Activated CD4-positive, alpha-beta T cell treated with anti-CD3 and anti-CD28 coated beads, Interleukin-2, Interleukin-4, amounts not matched to agents 100 ng/mL and 50 ng/mL, durations not matched to agents 16 hours and 8 hours (primary cell): ENCODE measurements at regions not wholly inside any gene's neighbourhood (a gene's known extent, or its start where the extent isn't known, plus 50 kb on each side); places are given as distances from the start of the nearest gene placed in this dataset.
"Not testable (repeated sequence)": the region's sequence is repeated elsewhere in the genome, so short reads cannot be mapped to it uniquely, and the experiment has no call there.

Source experiments
- DNase-seq: peaks from one replicate; pipeline ENCODE4 v3.0.0-alpha.2; 2020; ENCODE audit warnings: low spot score

GRCh38 chr7:68550635-68551034 lies 1047.6 kb upstream of the AUTS2 start:
- DNase-seq, result no peak

- DNase-seq, result no peak
These were observed 1041.7 kb upstream of the AUTS2 start for GRCh38 chr7:68556537-68556936.

- DNase-seq, result no peak
These were observed 1038.8 kb upstream of the AUTS2 start for GRCh38 chr7:68559518-68559917.

- no peak for DNase-seq
These were observed 1035.9 kb upstream of the AUTS2 start for GRCh38 chr7:68562323-68562899.

- no peak for DNase-seq
These were observed 1033.8 kb upstream of the AUTS2 start for GRCh38 chr7:68564306-68565135.

GRCh38 chr7:68571286-68571685 lies 1027.0 kb upstream of the AUTS2 start:
- no peak for DNase-seq

GRCh38 chr7:68573271-68574005 lies 1024.8 kb upstream of the AUTS2 start:
- DNase-seq, result no peak

- no peak for DNase-seq
These were observed 1021.9 kb upstream of the AUTS2 start for GRCh38 chr7:68576366-68576765.

- DNase-seq, result no peak
These were observed 1016.9 kb upstream of the AUTS2 start for GRCh38 chr7:68581417-68581816.

- DNase-seq, result no peak
These were observed 1010.7 kb upstream of the AUTS2 start for GRCh38 chr7:68587599-68587998.

GRCh38 chr7:68601826-68602225 lies 996.4 kb upstream of the AUTS2 start:
- no peak for DNase-seq

- DNase-seq, result no peak
These were observed 993.7 kb upstream of the AUTS2 start for GRCh38 chr7:68604541-68604940.

- DNase-seq, result no peak
These were observed 987.6 kb upstream of the AUTS2 start for GRCh38 chr7:68610701-68611100.

- DNase-seq, result no peak
These were observed 984.9 kb upstream of the AUTS2 start for GRCh38 chr7:68613405-68613804.

- DNase-seq, result no peak
These were observed 984.4 kb upstream of the AUTS2 start for GRCh38 chr7:68613897-68614296.

- no peak for DNase-seq
These were observed 978.7 kb upstream of the AUTS2 start for GRCh38 chr7:68619526-68619925.

GRCh38 chr7:68622500-68622899 lies 975.8 kb upstream of the AUTS2 start:
- DNase-seq, result no peak

- DNase-seq, result no peak
These were observed 975.2 kb upstream of the AUTS2 start for GRCh38 chr7:68623030-68623429.

- DNase-seq, result no peak
These were observed 970.9 kb upstream of the AUTS2 start for GRCh38 chr7:68627247-68627864.

- not testable (repeated sequence) for DNase-seq
These were observed 967.4 kb upstream of the AUTS2 start for GRCh38 chr7:68630914-68631313.

GRCh38 chr7:68640103-68640502 lies 958.2 kb upstream of the AUTS2 start:
- no peak for DNase-seq

- no peak for DNase-seq
These were observed 955.5 kb upstream of the AUTS2 start for GRCh38 chr7:68642727-68643126.

GRCh38 chr7:68663392-68663791 lies 934.9 kb upstream of the AUTS2 start:
- no peak for DNase-seq
